Tibial artery (tissue), 4 donors: ENCODE measurements at regions not wholly inside any gene's neighbourhood (a gene's known extent, or its start where the extent isn't known, plus 50 kb on each side); places are given as distances from the start of the nearest gene placed in this dataset.

Experiments
- DNase-seq, 2 donors: peaks; one replicate each; pipeline ENCODE4 v3.0.0-alpha.2; 2019
- H3K27ac ChIP-seq, 2 donors: fragments of 200-600 bp; sonication (generic) in 1 of 2; 1 replicate in 1 of 2; 2 replicates in 1 of 2; pipeline ENCODE4 v1.5.1; 2018 to 2019; ENCODE audit warnings: mild to moderate bottlenecking in 1 of 2
- H3K27me3 ChIP-seq, 2 donors: fragments of 200-600 bp; sonication (generic) in 1 of 2; one replicate each; pipeline versions ENCODE4 v1.5.1 to v1.6.0; 2016 to 2019
- H3K36me3 ChIP-seq, 3 donors: fragments of 200-600 bp; sonication (generic) in 2 of 3; one replicate each; pipeline ENCODE4 v1.5.1; 2016 to 2019; ENCODE audit warnings: mild to moderate bottlenecking in 2 of 3
- H3K4me1 ChIP-seq, 4 donors: fragments of 200-600 bp; sonication (generic) in 2 of 4; 1 replicate in 3 of 4; 2 replicates in 1 of 4; pipeline ENCODE4 v1.5.1; 2016 to 2019
- H3K4me3 ChIP-seq, 2 donors: fragments of 200-600 bp; sonication (generic) in 1 of 2; 1 replicate in 1 of 2; 2 replicates in 1 of 2; pipeline ENCODE4 v1.5.1; 2018 to 2019; ENCODE audit warnings: mild to moderate bottlenecking in 2 of 2
- H3K9me3 ChIP-seq, 3 donors: fragments of 200-600 bp; sonication (generic) in 1 of 3; one replicate each; pipeline ENCODE4 v1.5.1; 2016 to 2019
- intact Hi-C: fragments of 100-400 bp; cut with DNase I; formaldehyde crosslinking; loops from one replicate; pipeline ENCODE4 v1.15.0; 2023; ENCODE audit warnings: low total_unique reads
- TF ChIP-seq, protein P1 (sequence below), 2 experiments: fragments of 200-600 bp in 1 of 2; fragments of 450-650 bp in 1 of 2; IDR thresholded peaks; one replicate each; pipeline ENCODE4 v1.5.1; 2017 to 2019; ENCODE audit warnings: antibody characterized with exemption in 2 of 2, mild to moderate bottlenecking in 1 of 2, moderate library complexity in 1 of 2

DNA sequence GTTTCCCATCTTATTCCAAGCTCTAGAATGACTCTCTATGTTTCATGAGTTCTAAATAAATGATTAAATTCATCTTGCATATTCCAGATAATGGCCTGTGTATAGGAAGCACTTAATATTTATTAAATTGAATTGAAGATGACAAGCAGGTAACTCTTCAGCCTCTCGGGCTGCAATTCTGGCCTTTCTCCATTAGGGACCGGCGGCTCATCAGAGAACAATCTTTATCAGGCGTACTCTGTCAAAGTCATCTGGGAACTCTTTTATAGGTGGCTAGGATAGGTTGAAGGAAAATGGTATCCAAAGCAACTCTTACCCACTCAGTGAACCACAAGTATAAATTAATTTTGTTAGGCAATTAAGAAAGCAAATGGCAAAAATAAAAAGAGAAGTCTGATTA is 308.5 kb downstream of the NOL4 start:
- intact Hi-C loops, result no loop called here
- H3K4me3 ChIP-seq, result no peak overlapping the region
- TF ChIP-seq, protein P1, sequence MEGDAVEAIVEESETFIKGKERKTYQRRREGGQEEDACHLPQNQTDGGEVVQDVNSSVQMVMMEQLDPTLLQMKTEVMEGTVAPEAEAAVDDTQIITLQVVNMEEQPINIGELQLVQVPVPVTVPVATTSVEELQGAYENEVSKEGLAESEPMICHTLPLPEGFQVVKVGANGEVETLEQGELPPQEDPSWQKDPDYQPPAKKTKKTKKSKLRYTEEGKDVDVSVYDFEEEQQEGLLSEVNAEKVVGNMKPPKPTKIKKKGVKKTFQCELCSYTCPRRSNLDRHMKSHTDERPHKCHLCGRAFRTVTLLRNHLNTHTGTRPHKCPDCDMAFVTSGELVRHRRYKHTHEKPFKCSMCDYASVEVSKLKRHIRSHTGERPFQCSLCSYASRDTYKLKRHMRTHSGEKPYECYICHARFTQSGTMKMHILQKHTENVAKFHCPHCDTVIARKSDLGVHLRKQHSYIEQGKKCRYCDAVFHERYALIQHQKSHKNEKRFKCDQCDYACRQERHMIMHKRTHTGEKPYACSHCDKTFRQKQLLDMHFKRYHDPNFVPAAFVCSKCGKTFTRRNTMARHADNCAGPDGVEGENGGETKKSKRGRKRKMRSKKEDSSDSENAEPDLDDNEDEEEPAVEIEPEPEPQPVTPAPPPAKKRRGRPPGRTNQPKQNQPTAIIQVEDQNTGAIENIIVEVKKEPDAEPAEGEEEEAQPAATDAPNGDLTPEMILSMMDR (IDR thresholded peaks at IDR 0.05), result no peak
- H3K36me3 ChIP-seq, result no peaks in the 10 kb centered on the region
- no peak for DNase-seq
- no peaks in the 10 kb centered on the region for H3K27me3 ChIP-seq
- H3K4me1 ChIP-seq, result no peaks in the 10 kb centered on the region
- no peak overlapping the region for H3K27ac ChIP-seq
- H3K9me3 ChIP-seq, result no peaks in the 10 kb centered on the region

- intact Hi-C loops, result no loop called here
- Histone ChIP-seq H3K4me3 (no peak overlapping the region), H3K4me1 (no peaks in the 10 kb centered on the region), H3K9me3 (no peaks in the 10 kb centered on the region), H3K27me3 (no peaks in the 10 kb centered on the region), H3K27ac (no peak overlapping the region), H3K36me3 (no peaks in the 10 kb centered on the region)
- TF ChIP-seq, protein P1 (IDR thresholded peaks at IDR 0.05), result no peak
- no peak for DNase-seq
Measured at GRCh38 chr18:33914399-33914798, 310.3 kb downstream of the NOL4 start.

GRCh38 chr18:33906046-33906445 is 318.7 kb downstream of the NOL4 start:
- Histone ChIP-seq H3K9me3 (peaks cover 0 to 11% (median 4%) of the 10 kb centered on the region in 3 donors), H3K4me1 (no peaks in the 10 kb centered on the region), H3K36me3 (no peaks in the 10 kb centered on the region), H3K4me3 (no peak overlapping the region), H3K27me3 (no peaks in the 10 kb centered on the region), H3K27ac (no peak overlapping the region)
- TF ChIP-seq, protein P1 (IDR thresholded peaks at IDR 0.05), result no peak
- intact Hi-C loops, result no loop called here
- no peak for DNase-seq

GRCh38 chr18:33901894-33902512 is 322.7 kb downstream of the NOL4 start:
- Histone ChIP-seq H3K27me3 (no peaks in the 10 kb centered on the region), H3K9me3 (peaks cover 0 to 11% (median 4%) of the 10 kb centered on the region in 3 donors), H3K4me3 (no peak overlapping the region), H3K36me3 (no peaks in the 10 kb centered on the region), H3K27ac (no peak overlapping the region), H3K4me1 (no peaks in the 10 kb centered on the region)
- intact Hi-C loops, result no loop called here
- no peak for DNase-seq
- TF ChIP-seq, protein P1 (IDR thresholded peaks at IDR 0.05), result no peak

GRCh38 chr18:33900638-33901037 is 322.6 kb downstream of the ASXL3 start:
- Histone ChIP-seq H3K27me3 (no peaks in the 10 kb centered on the region), H3K36me3 (no peaks in the 10 kb centered on the region), H3K27ac (no peak overlapping the region), H3K9me3 (peaks cover 0 to 9% (median 4%) of the 10 kb centered on the region in 3 donors), H3K4me1 (no peaks in the 10 kb centered on the region), H3K4me3 (no peak overlapping the region)
- intact Hi-C loops, result no loop called here
- no peak for DNase-seq
- TF ChIP-seq, protein P1 (IDR thresholded peaks at IDR 0.05), result no peak

- no peak overlapping the region for H3K27ac ChIP-seq
- H3K4me3 ChIP-seq, result no peak overlapping the region
- no peaks in the 10 kb centered on the region for H3K27me3 ChIP-seq
- TF ChIP-seq, protein P1 (IDR thresholded peaks at IDR 0.05), result no peak
- no peaks in the 10 kb centered on the region for H3K4me1 ChIP-seq
- DNase-seq, result no peak
- peaks cover 0 to 3% (median 0%) of the 10 kb centered on the region in 3 donors for H3K9me3 ChIP-seq
- intact Hi-C loops, result no loop called here
- no peaks in the 10 kb centered on the region for H3K36me3 ChIP-seq
Measured at GRCh38 chr18:33898427-33898826, 320.4 kb downstream of the ASXL3 start.
